ENCODE measurements at regions not wholly inside any gene's neighbourhood (a gene's known extent, or its start where the extent isn't known, plus 50 kb on each side); places are given as distances from the start of the nearest gene placed in this dataset.

- TF ChIP-seq RAD21 (IDR thresholded peaks at IDR 0.05) = no peak
- no peak for TF ChIP-seq ZBTB33 (IDR thresholded peaks at IDR 0.05)
- no peak for TF ChIP-seq CTCF (IDR thresholded peaks at IDR 0.05; ENCODE audit: low read depth, low read length, missing input control)
- TF ChIP-seq TAF1 (conservative IDR thresholded peaks at IDR 0.05) = no peak
- no peak for TF ChIP-seq EGR1 (IDR thresholded peaks at IDR 0.05; ENCODE audit: low read depth in 2 of 2)
- TF ChIP-seq GABPA (IDR thresholded peaks at IDR 0.05 in 1 of 2, conservative IDR thresholded peaks at IDR 0.05 in 1 of 2) = no peak
- TF ChIP-seq FOXA1 (IDR thresholded peaks at IDR 0.05) = no peak
These were observed 588.6 kb downstream of the BCOR start (continued) for GRCh38 chrX:39509157-39509556.

- Histone ChIP-seq H3K36me3 (ENCODE audit: control insufficient read depth in 4 of 4, insufficient read depth in 3 of 4, low read depth in 1 of 4, low read length in 3 of 4) (no peaks in the 10 kb centered on the region), H3K4me1 (ENCODE audit: control insufficient read depth in 4 of 4, insufficient read depth in 4 of 4, low read length in 3 of 4) (peaks cover 0 to 3% (median 0%) of the 10 kb centered on the region in 4 donors), H3K27ac (ENCODE audit: low read depth in 1 of 2, low read length in 2 of 2) (no peak overlapping the region), H3K9ac (ENCODE audit: low read depth in 1 of 2, low read length in 2 of 2) (no peak overlapping the region), H3K4me3 (ENCODE audit: low read depth in 1 of 3, low read length in 3 of 3) (no peak overlapping the region), H3K27me3 (ENCODE audit: control insufficient read depth in 4 of 4, insufficient read depth in 4 of 4, low read length in 3 of 4) (no peaks in the 10 kb centered on the region), H3K9me3 (ENCODE audit: control insufficient read depth in 4 of 4, low read length in 3 of 4) (peaks cover 0 to 10% (median 4%) of the 10 kb centered on the region in 4 donors)
- no peak for DNase-seq (ENCODE audit: low spot score)
- TF ChIP-seq FOXA2 (IDR thresholded peaks at IDR 0.05) (no peak), MAX (IDR thresholded peaks at IDR 0.05) (no peak), RAD21 (IDR thresholded peaks at IDR 0.05) (no peak)
- WGBS = 79% methylated on average over 5 of the region's 5 CpGs
These were observed 583.9 kb downstream of the BCOR start for GRCh38 chrX:39513836-39514235.

- DNase-seq (ENCODE audit: low spot score) = no peak
- TF ChIP-seq MAX (IDR thresholded peaks at IDR 0.05) (no peak), GABPA (IDR thresholded peaks at IDR 0.05 in 1 of 2, conservative IDR thresholded peaks at IDR 0.05 in 1 of 2) (no peak)
- Histone ChIP-seq H3K9ac (ENCODE audit: low read depth in 1 of 2, low read length in 2 of 2) (no peak overlapping the region), H3K36me3 (ENCODE audit: control insufficient read depth in 4 of 4, insufficient read depth in 3 of 4, low read depth in 1 of 4, low read length in 3 of 4) (no peaks in the 10 kb centered on the region), H3K9me3 (ENCODE audit: control insufficient read depth in 4 of 4, low read length in 3 of 4) (peaks cover 0 to 4% (median 2%) of the 10 kb centered on the region in 4 donors), H3K27ac (ENCODE audit: low read depth in 1 of 2, low read length in 2 of 2) (no peak overlapping the region), H3K4me1 (ENCODE audit: control insufficient read depth in 4 of 4, insufficient read depth in 4 of 4, low read length in 3 of 4) (peaks cover 0 to 4% (median 1%) of the 10 kb centered on the region in 4 donors), H3K4me3 (ENCODE audit: low read depth in 1 of 3, low read length in 3 of 3) (no peak overlapping the region), H3K27me3 (ENCODE audit: control insufficient read depth in 4 of 4, insufficient read depth in 4 of 4, low read length in 3 of 4) (no peaks in the 10 kb centered on the region)
- 89% methylated on average over 7 of the region's 7 CpGs for WGBS
These were observed 583.0 kb downstream of the BCOR start for GRCh38 chrX:39514801-39515200.

- Histone ChIP-seq H3K36me3 (ENCODE audit: control insufficient read depth in 4 of 4, insufficient read depth in 3 of 4, low read depth in 1 of 4, low read length in 3 of 4) (no peaks in the 10 kb centered on the region), H3K4me1 (ENCODE audit: control insufficient read depth in 4 of 4, insufficient read depth in 4 of 4, low read length in 3 of 4) (peaks cover 0 to 4% (median 1%) of the 10 kb centered on the region in 4 donors), H3K9ac (ENCODE audit: low read depth in 1 of 2, low read length in 2 of 2) (no peak overlapping the region), H3K4me3 (ENCODE audit: low read depth in 1 of 3, low read length in 3 of 3) (no peak overlapping the region), H3K27ac (ENCODE audit: low read depth in 1 of 2, low read length in 2 of 2) (no peak overlapping the region), H3K9me3 (ENCODE audit: control insufficient read depth in 4 of 4, low read length in 3 of 4) (no peaks in the 10 kb centered on the region), H3K27me3 (ENCODE audit: control insufficient read depth in 4 of 4, insufficient read depth in 4 of 4, low read length in 3 of 4) (no peaks in the 10 kb centered on the region)
- DNase-seq (ENCODE audit: low spot score) = no peak
- WGBS = 93% methylated on average over 17 of the region's 17 CpGs
- no peak for TF ChIP-seq HNF4G (IDR thresholded peaks at IDR 0.05)
- TF ChIP-seq REST (IDR thresholded peaks at IDR 0.05) = no peak
- TF ChIP-seq JUND (IDR thresholded peaks at IDR 0.05) = no peak
- TF ChIP-seq HNF4A (conservative IDR thresholded peaks at IDR 0.05) = no peak
- TF ChIP-seq CTCF (IDR thresholded peaks at IDR 0.05; ENCODE audit: low read depth, low read length, missing input control) = no peak
- TF ChIP-seq FOXA2 (IDR thresholded peaks at IDR 0.05) = no peak
These were observed 581.3 kb downstream of the BCOR start for GRCh38 chrX:39516427-39516841.
